ENCODE measurements at regions not wholly inside any gene's neighbourhood (a gene's known extent, or its start where the extent isn't known, plus 50 kb on each side); places are given as distances from the start of the nearest gene placed in this dataset.

DNA sequence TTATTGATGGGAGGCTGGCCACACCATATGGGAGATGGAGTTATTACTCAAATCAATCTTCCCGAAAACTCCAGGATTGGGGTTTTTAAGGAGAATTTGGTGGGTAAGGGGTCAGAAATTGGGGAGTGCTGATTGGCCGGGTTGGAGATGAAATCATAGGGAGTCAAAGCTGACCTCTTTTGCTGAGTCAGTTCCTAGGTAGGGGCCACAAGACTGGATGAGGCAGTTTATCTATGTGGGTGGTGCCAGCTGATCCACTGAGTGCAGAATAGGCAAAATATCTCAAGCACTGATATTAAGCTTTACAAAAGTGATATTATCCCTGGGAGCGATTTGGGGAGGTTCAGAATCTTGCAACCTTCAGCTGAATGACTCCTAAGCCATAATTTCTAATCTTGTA is 75.7 kb upstream of the CLINT1 start:
- TF ChIP-seq, protein P1, sequence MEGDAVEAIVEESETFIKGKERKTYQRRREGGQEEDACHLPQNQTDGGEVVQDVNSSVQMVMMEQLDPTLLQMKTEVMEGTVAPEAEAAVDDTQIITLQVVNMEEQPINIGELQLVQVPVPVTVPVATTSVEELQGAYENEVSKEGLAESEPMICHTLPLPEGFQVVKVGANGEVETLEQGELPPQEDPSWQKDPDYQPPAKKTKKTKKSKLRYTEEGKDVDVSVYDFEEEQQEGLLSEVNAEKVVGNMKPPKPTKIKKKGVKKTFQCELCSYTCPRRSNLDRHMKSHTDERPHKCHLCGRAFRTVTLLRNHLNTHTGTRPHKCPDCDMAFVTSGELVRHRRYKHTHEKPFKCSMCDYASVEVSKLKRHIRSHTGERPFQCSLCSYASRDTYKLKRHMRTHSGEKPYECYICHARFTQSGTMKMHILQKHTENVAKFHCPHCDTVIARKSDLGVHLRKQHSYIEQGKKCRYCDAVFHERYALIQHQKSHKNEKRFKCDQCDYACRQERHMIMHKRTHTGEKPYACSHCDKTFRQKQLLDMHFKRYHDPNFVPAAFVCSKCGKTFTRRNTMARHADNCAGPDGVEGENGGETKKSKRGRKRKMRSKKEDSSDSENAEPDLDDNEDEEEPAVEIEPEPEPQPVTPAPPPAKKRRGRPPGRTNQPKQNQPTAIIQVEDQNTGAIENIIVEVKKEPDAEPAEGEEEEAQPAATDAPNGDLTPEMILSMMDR (conservative IDR thresholded peaks at IDR 0.05; ENCODE audit: low read length) = no peak
- no peak for TF ChIP-seq EZH2phosphoT487 (IDR thresholded peaks at IDR 0.05; ENCODE audit: borderline replicate concordance, low read depth, low read length)
